Breast epithelium (tissue), 4 donors: ENCODE measurements at regions not wholly inside any gene's neighbourhood (a gene's known extent, or its start where the extent isn't known, plus 50 kb on each side); places are given as distances from the start of the nearest gene placed in this dataset.

Experiments
- DNase-seq, 2 donors: peaks; one replicate each; pipeline ENCODE4 v3.0.0-alpha.2; 2019; ENCODE audit warnings: low spot score in 2 of 2
- H3K27ac ChIP-seq, 2 donors: fragments of 200-600 bp; sonication (generic) in 1 of 2; one replicate each; pipeline ENCODE4 v1.5.1; 2016 to 2019; ENCODE audit warnings: mild to moderate bottlenecking in 1 of 2
- H3K27me3 ChIP-seq, 2 donors: fragments of 200-600 bp; sonication (generic) in 1 of 2; one replicate each; pipeline versions ENCODE4 v1.5.1 to v1.6.0; 2017 to 2019; ENCODE audit warnings: control low read depth in 1 of 2, mild to moderate bottlenecking in 1 of 2
- H3K36me3 ChIP-seq: fragments of 200-600 bp; one replicate; pipeline ENCODE4 v1.5.1; 2019
- H3K4me1 ChIP-seq, 2 donors: fragments of 200-600 bp; sonication (generic); one replicate each; pipeline ENCODE4 v1.5.1; 2016 to 2019; ENCODE audit warnings: control low read depth in 1 of 2
- H3K4me3 ChIP-seq, 3 donors: fragments of 200-600 bp; sonication (generic); 1 replicate in 2 of 3; 2 replicates in 1 of 3; pipeline ENCODE4 v1.5.1; 2016 to 2019; ENCODE audit warnings: mild to moderate bottlenecking in 3 of 3, moderate library complexity in 2 of 3
- H3K9me3 ChIP-seq, 2 donors: fragments of 200-600 bp; sonication (generic) in 1 of 2; one replicate each; pipeline ENCODE4 v1.5.1; 2016 to 2019; ENCODE audit warnings: control low read depth in 1 of 2
- POLR2A ChIP-seq: fragments of 450-650 bp; IDR thresholded peaks from one replicate; pipeline ENCODE4 v1.6.1; 2016; ENCODE audit warnings: antibody characterized with exemption, mild to moderate bottlenecking, moderate library complexity
- POLR2AphosphoS5 ChIP-seq, 3 donors: sonication (generic); formaldehyde crosslinking; IDR thresholded peaks; one replicate each; pipeline ENCODE4 v1.6.1; 2017; ENCODE audit warnings: antibody characterized with exemption in 3 of 3
- intact Hi-C: fragments of 100-400 bp; cut with DNase I; formaldehyde crosslinking; loops from one replicate; pipeline ENCODE4 v1.15.1; 2023; ENCODE audit warnings: low total_unique reads
- TF ChIP-seq, protein P1 (sequence below), 3 donors: fragments of 450-650 bp; IDR thresholded peaks; one replicate each; pipeline ENCODE4 v1.5.1; 2016 to 2017; ENCODE audit warnings: antibody characterized with exemption in 3 of 3, mild to moderate bottlenecking in 3 of 3, moderate library complexity in 3 of 3

DNA sequence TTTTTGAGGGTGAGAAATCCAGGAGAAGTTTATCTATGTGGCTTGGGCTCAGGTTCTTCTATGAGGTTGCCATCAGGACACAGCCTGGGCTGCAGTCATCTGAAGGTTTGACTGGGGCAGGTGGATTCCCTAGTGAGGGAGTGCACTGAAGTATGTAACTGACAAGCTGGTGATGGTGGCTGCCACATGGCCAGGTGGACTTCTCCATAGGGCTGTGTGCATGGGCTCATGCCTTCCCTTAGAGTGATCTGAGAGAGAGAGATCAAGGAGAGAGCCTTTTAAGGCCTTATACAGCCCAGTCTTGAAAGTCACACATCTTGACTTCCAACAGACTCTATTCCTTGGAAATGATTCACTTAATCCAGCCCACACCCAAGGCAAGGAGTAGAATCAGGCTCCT, 266.6 kb upstream of the PITRM1 start:
- TF ChIP-seq POLR2A (no peak), POLR2AphosphoS5 (IDR thresholded peaks at IDR 0.05) (no peak)
- TF ChIP-seq, protein P1, sequence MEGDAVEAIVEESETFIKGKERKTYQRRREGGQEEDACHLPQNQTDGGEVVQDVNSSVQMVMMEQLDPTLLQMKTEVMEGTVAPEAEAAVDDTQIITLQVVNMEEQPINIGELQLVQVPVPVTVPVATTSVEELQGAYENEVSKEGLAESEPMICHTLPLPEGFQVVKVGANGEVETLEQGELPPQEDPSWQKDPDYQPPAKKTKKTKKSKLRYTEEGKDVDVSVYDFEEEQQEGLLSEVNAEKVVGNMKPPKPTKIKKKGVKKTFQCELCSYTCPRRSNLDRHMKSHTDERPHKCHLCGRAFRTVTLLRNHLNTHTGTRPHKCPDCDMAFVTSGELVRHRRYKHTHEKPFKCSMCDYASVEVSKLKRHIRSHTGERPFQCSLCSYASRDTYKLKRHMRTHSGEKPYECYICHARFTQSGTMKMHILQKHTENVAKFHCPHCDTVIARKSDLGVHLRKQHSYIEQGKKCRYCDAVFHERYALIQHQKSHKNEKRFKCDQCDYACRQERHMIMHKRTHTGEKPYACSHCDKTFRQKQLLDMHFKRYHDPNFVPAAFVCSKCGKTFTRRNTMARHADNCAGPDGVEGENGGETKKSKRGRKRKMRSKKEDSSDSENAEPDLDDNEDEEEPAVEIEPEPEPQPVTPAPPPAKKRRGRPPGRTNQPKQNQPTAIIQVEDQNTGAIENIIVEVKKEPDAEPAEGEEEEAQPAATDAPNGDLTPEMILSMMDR (IDR thresholded peaks at IDR 0.05) = no peak
- DNase-seq = no peak
- no peaks in the 10 kb centered on the region for H3K4me1 ChIP-seq
- no peak overlapping the region for H3K27ac ChIP-seq
- H3K36me3 ChIP-seq = no peaks in the 10 kb centered on the region
- H3K9me3 ChIP-seq = peaks cover 0 to 10% of the 10 kb centered on the region in 2 donors
- H3K4me3 ChIP-seq = no peak overlapping the region
- intact Hi-C loops = no loop called here
- no peaks in the 10 kb centered on the region for H3K27me3 ChIP-seq

DNA sequence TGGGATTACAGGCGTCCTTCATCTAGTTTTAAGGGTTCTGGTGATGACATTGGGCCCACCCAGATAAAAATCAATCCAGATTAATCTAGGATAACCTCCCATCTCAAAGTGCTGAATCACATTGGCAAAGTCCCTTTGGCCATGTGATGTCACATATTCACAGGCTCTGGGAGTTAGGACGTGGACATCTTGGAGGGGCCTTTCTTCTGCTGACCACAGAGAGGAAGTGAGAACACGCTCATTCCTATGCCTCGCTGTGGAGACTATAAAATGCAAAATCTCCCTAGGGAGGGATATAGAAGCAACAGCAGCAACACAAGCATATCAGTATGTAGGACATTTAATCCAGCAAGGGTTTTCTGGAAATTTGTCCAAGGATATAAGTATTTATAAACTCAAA, 266.0 kb upstream of the PITRM1 start:
- Histone ChIP-seq H3K36me3 (no peaks in the 10 kb centered on the region), H3K4me3 (no peak overlapping the region), H3K27me3 (no peaks in the 10 kb centered on the region), H3K27ac (no peak overlapping the region), H3K4me1 (no peaks in the 10 kb centered on the region), H3K9me3 (peaks cover 0 to 10% of the 10 kb centered on the region in 2 donors)
- TF ChIP-seq, protein P1 (IDR thresholded peaks at IDR 0.05) = no peak
- TF ChIP-seq POLR2A = no peak
- no peak for TF ChIP-seq POLR2AphosphoS5 (IDR thresholded peaks at IDR 0.05)
- intact Hi-C loops = no loop called here
- no peak for DNase-seq

GRCh38 chr10:3435671-3436070, 263.1 kb upstream of the PITRM1 start:
- Histone ChIP-seq H3K9me3 (peaks cover 0 to 10% of the 10 kb centered on the region in 2 donors), H3K27me3 (no peaks in the 10 kb centered on the region), H3K4me3 (no peak overlapping the region), H3K27ac (no peak overlapping the region), H3K36me3 (no peaks in the 10 kb centered on the region), H3K4me1 (no peaks in the 10 kb centered on the region)
- TF ChIP-seq, protein P1 (IDR thresholded peaks at IDR 0.05) = no peak
- TF ChIP-seq POLR2AphosphoS5 (IDR thresholded peaks at IDR 0.05) = no peak
- intact Hi-C loops = no loop called here
- DNase-seq = no peak

- Histone ChIP-seq H3K9me3 (peaks cover 0 to 5% of the 10 kb centered on the region in 2 donors), H3K4me1 (no peaks in the 10 kb centered on the region), H3K36me3 (no peaks in the 10 kb centered on the region), H3K27ac (no peak overlapping the region), H3K27me3 (no peaks in the 10 kb centered on the region), H3K4me3 (no peak overlapping the region)
- TF ChIP-seq, protein P1 (IDR thresholded peaks at IDR 0.05) = no peak
- TF ChIP-seq POLR2A (no peak), POLR2AphosphoS5 (IDR thresholded peaks at IDR 0.05) (no peak)
- intact Hi-C loops = no loop called here
- DNase-seq = no peak
These were observed 261.4 kb upstream of the PITRM1 start for GRCh38 chr10:3433988-3434387.

DNA sequence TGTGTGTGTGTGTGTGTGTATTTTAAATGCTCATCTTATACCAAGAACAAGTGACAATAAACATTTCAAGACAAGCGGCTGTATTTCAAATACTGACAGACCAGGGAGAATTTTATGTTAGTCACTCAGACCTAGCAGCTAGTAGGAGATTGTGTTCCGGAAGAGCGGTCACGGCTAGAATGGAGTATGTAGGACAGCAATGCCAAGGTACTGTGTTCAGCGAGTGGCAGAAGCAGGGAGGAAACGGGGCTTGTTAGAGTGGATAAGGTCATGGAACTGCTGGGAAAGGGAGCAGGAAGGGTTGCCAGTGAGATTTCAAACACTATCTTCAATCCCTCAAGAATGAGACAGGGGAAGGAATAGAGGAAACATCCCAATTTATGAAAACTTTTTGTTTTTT, 260.5 kb upstream of the PITRM1 start:
- Histone ChIP-seq H3K36me3 (no peaks in the 10 kb centered on the region), H3K4me1 (no peaks in the 10 kb centered on the region), H3K4me3 (no peak overlapping the region), H3K9me3 (peaks cover 0 to 2% of the 10 kb centered on the region in 2 donors), H3K27me3 (no peaks in the 10 kb centered on the region), H3K27ac (no peak overlapping the region)
- intact Hi-C loops = no loop called here
- no peak for TF ChIP-seq POLR2A
- TF ChIP-seq POLR2AphosphoS5 (IDR thresholded peaks at IDR 0.05) = no peak
- TF ChIP-seq, protein P1 (IDR thresholded peaks at IDR 0.05) = no peak
- DNase-seq = no peak
